Skeletal muscle satellite cell (primary cell): ENCODE measurements at regions not wholly inside any gene's neighbourhood (a gene's known extent, or its start where the extent isn't known, plus 50 kb on each side); places are given as distances from the start of the nearest gene placed in this dataset.
"Not testable (repeated sequence)": the region's sequence is repeated elsewhere in the genome, so short reads cannot be mapped to it uniquely, and the experiment has no call there.

Experiments used
- H3K27me3 ChIP-seq: 2 replicates; pipeline ENCODE4 v1.7.0; 2013; ENCODE audit warnings: low read length; ENCODE audit not compliant: control insufficient read depth, insufficient read depth
- H3K36me3 ChIP-seq: 2 replicates; pipeline ENCODE4 v1.7.0; 2013; ENCODE audit warnings: mild to moderate bottlenecking, control low read depth, low read length; ENCODE audit not compliant: insufficient read depth
- H3K4me1 ChIP-seq: 2 replicates; pipeline ENCODE4 v1.7.0; 2013; ENCODE audit warnings: low read length; ENCODE audit not compliant: control insufficient read depth, insufficient read depth
- H3K4me2 ChIP-seq: 2 replicates; pipeline ENCODE4 v1.7.0; 2013; ENCODE audit warnings: mild to moderate bottlenecking, low read length
- H3K4me3 ChIP-seq: 2 replicates; pipeline ENCODE4 v1.7.0; 2013; ENCODE audit warnings: low read length
- H3K9ac ChIP-seq: 2 replicates; pipeline ENCODE4 v1.7.0; 2013; ENCODE audit warnings: mild to moderate bottlenecking, low read depth, low read length, moderate library complexity
- H3K9me3 ChIP-seq: replicated peaks from 2 replicates; pipeline ENCODE4 v1.7.0; 2013; ENCODE audit warnings: mild to moderate bottlenecking, control low read depth, low read length

DNA sequence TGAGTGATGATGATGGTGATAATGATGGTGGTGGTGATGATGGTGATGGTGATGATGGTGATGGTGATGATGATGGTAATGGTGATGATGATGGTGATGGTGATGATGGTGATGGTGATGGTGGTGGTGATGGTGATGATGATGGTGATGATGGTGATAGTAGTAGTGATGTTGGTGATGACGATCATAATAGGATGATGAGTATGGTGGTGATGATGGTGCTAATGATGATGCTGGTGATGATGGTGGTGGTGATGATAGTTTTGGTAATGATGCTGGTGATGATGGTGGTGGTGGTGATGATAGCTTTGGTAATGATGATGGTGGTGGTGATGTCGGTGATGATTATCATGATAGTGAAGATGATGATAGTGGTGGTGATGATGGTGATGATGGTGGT lies 171.5 kb upstream of the SFSWAP start:
- Histone ChIP-seq H3K4me1 (no peaks in the 10 kb centered on the region), H3K36me3 (no peaks in the 10 kb centered on the region), H3K27me3 (no peaks in the 10 kb centered on the region)

DNA sequence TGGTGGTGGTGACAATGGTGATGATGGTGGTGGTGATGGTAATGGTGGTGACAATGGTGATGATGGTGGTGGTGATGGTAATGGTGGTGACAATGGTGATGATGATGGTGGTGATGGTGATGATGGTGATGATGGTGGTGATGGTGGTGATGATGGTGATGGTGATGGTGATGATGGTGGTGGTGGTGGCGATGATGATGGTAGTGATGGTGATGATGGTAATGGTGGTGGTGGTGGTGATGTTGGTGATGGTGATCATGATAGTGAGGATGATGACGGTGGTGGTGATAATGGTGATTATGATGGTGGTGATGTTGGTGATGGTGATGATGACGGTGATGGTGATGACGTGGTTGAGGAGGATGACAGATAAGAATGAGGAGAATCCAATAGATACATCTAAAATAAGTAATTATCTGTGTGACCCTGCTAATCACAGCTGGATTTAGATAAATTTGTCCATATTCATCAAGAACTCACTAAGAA lies 170.7 kb upstream of the SFSWAP start:
- no peak overlapping the region for H3K4me3 ChIP-seq
- H3K9ac ChIP-seq: no peak overlapping the region
- no peaks in the 10 kb centered on the region for H3K36me3 ChIP-seq
- H3K4me1 ChIP-seq: no peaks in the 10 kb centered on the region
- H3K9me3 ChIP-seq: peaks cover 4% of the 10 kb centered on the region
- no peak overlapping the region for H3K4me2 ChIP-seq
- no peaks in the 10 kb centered on the region for H3K27me3 ChIP-seq

More for the DNA sequence above, 171.5 kb upstream of the SFSWAP start:
- H3K9me3 ChIP-seq: peaks cover 4% of the 10 kb centered on the region
- no peak overlapping the region for H3K4me2 ChIP-seq
- no peak overlapping the region for H3K4me3 ChIP-seq
- no peak overlapping the region for H3K9ac ChIP-seq

DNA sequence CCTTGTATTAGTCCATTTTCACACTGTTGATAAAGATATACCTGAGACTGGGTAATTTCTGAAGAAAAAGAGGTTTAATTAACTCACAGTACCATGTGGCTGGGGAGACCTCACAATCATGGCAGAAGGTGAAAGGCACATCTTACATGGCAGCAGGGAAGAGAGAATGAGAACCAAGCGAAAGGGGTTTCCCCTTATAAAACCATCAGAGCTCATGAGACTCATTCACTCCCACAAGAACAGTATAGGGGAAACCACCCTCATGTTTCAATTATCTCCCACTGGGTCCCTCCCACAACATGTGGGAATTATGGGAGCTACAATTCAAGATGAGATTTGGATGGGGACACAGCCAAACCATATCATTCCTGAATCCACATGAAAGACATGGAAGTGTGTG lies 169.4 kb upstream of the SFSWAP start:
- not testable (repeated sequence) for H3K27me3 ChIP-seq, H3K36me3 ChIP-seq

DNA sequence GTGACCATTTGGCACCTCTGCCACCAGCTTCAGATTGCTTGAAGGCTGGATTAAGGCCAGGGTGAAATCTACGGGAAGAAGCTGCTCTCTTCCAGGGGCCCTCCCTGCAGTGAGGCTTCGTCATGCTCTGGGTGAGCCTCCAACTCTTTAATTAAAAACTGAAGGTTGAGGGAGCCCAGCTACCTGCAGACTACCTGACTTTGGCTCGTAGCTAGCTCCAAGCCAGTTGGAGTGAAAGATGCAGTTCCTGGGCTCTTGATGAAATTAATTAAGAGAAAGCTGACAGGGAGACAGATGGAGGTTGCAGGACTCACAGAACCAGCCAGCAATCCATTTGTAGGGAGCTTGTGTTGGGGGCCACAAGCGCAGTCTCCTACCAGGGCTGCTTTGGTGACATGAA lies 168.5 kb upstream of the SFSWAP start:
- H3K4me3 ChIP-seq: no peak overlapping the region
- no peaks in the 10 kb centered on the region for H3K9me3 ChIP-seq
- no peaks in the 10 kb centered on the region for H3K4me1 ChIP-seq
- no peak overlapping the region for H3K9ac ChIP-seq
- H3K27me3 ChIP-seq: no peaks in the 10 kb centered on the region
- H3K4me2 ChIP-seq: no peak overlapping the region
- H3K36me3 ChIP-seq: no peaks in the 10 kb centered on the region

More for the DNA sequence above, 169.4 kb upstream of the SFSWAP start:
- H3K4me3 ChIP-seq, H3K4me1 ChIP-seq, H3K9ac ChIP-seq, H3K9me3 ChIP-seq, H3K4me2 ChIP-seq: not testable (repeated sequence)

DNA sequence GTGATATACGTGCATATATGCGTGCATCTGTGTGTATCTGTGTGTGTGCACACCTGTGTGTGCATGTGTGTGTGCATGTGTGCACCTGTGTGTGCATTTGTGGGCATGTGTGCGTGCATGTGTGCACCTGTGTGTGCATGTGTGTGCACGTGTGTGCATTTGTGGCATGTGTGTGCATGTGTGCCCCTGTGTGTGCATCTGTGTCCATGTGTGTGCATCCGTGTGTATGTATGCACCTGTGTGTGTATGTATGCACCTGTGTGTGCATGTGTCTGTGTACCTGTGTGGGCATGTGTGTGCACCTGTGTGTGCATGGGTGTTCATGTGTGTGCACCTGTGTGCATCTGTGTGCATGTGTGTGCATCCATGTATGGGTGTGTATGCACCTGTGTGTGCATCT lies 167.8 kb upstream of the SFSWAP start:
- no peaks in the 10 kb centered on the region for H3K36me3 ChIP-seq
- no peak overlapping the region for H3K4me2 ChIP-seq
- H3K4me1 ChIP-seq: no peaks in the 10 kb centered on the region
- H3K9ac ChIP-seq: no peak overlapping the region
- no peak overlapping the region for H3K4me3 ChIP-seq
- H3K27me3 ChIP-seq: no peaks in the 10 kb centered on the region
- no peaks in the 10 kb centered on the region for H3K9me3 ChIP-seq

DNA sequence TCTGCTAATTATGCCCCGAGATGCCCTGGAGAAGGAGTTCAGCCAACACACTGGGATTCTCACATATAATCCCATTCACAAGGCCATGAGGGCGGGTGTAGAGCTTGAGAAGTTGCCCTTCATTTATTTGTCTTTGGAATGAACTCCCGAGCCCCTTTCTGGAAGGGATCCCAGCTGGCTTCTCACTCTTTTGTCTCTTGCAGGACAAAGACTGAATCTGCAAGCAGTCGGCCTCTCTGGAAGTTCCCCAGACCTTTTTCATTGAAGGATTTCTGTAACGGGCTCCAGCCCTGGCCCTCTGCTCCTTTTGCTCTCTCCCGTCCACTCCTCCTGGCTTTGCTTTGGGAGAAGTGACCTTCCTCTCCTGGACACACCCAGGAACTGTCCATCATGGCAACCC lies 163.3 kb upstream of the SFSWAP start:
- H3K4me3 ChIP-seq: no peak overlapping the region
- H3K4me1 ChIP-seq: no peaks in the 10 kb centered on the region
- no peaks in the 10 kb centered on the region for H3K9me3 ChIP-seq
- no peak overlapping the region for H3K9ac ChIP-seq
- no peak overlapping the region for H3K4me2 ChIP-seq
- no peaks in the 10 kb centered on the region for H3K27me3 ChIP-seq
- no peaks in the 10 kb centered on the region for H3K36me3 ChIP-seq

DNA sequence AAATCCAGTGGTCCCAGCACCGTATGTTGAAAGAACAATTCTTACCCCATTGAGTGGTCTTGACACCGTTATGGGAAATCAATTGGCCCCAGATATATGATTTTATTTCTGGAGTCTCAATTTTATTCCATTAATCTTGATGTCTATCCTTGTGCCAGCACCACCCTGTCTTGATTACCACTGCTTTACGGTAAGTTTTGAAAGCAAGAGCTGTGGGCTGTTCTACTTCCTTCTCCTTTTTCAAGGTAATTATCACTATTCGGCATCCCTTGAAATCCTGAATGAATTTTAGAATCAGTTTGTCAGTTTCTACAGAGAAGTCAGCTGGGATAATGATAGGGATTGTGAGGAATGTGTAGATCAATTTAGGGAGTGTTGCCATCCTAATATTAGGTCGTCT lies 160.8 kb upstream of the SFSWAP start:
- no peak overlapping the region for H3K9ac ChIP-seq
- H3K9me3 ChIP-seq: peaks cover 4% of the 10 kb centered on the region
- no peaks in the 10 kb centered on the region for H3K36me3 ChIP-seq
- no peaks in the 10 kb centered on the region for H3K4me1 ChIP-seq
- no peak overlapping the region for H3K4me2 ChIP-seq
- no peak overlapping the region for H3K4me3 ChIP-seq
- no peaks in the 10 kb centered on the region for H3K27me3 ChIP-seq

DNA sequence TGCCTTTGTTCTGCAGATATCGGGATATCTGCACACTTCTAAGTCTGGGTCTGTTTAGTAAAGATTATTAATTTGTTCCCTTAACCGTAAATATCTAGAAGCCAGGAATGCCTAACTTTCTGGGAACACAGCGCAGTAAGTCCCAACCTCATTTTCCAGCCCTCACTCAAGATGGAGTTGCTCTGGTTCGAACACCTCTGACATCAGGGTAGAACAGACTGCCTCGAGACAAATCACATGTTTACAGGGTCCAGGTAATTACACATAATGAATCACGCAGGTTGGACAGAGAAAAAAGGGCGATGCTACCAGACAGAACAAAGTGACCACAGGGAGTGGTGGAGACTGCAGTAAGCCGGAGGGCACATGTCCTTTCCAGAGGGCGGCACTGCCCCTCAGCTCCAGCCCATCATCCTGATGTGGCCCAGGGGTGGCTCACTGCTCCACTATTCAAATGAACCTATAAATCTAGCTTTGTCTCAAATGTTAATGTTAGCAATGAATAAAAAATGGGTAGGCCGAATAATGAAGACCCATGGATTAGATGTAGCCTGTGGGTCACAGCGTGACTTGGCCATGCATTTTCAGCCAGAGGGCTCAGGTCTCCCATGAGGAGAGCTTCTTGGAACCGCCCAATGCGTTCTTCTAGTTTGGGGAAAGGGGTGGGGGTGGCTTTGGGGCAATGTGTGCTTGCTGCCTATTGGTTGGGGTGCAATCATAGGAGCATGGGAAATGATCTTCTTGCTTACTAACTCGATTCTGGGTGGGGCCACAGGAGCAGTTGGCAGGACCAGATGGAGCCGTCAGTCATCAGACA lies 159.0 kb upstream of the SFSWAP start:
- H3K4me1 ChIP-seq: no peaks in the 10 kb centered on the region
- no peaks in the 10 kb centered on the region for H3K27me3 ChIP-seq
- peaks cover 4% of the 10 kb centered on the region for H3K9me3 ChIP-seq
- H3K36me3 ChIP-seq: no peaks in the 10 kb centered on the region
- no peak overlapping the region for H3K4me2 ChIP-seq
- no peak overlapping the region for H3K4me3 ChIP-seq
- H3K9ac ChIP-seq: no peak overlapping the region

DNA sequence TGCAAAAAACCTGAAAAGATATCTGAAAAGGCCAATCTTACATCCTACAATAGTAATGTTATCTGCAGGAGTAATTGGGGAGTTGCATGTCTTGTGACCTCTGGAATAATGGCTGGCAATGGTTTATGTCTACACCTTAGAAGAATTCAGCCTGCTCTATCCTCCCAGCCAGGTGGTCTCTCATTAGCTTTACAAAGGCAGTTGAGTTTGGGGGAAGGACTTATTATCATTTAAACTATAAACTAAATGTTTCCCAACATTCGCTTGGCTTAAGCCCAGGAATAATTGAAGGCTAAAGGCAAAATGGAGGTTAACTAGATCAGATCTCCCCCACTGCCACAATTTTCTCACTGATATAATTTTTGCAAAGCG lies 158.4 kb upstream of the SFSWAP start:
- Histone ChIP-seq H3K4me3 (no peak overlapping the region), H3K4me2 (no peak overlapping the region), H3K9ac (no peak overlapping the region), H3K36me3 (no peaks in the 10 kb centered on the region), H3K9me3 (peaks cover 4% of the 10 kb centered on the region), H3K4me1 (no peaks in the 10 kb centered on the region), H3K27me3 (no peaks in the 10 kb centered on the region)

DNA sequence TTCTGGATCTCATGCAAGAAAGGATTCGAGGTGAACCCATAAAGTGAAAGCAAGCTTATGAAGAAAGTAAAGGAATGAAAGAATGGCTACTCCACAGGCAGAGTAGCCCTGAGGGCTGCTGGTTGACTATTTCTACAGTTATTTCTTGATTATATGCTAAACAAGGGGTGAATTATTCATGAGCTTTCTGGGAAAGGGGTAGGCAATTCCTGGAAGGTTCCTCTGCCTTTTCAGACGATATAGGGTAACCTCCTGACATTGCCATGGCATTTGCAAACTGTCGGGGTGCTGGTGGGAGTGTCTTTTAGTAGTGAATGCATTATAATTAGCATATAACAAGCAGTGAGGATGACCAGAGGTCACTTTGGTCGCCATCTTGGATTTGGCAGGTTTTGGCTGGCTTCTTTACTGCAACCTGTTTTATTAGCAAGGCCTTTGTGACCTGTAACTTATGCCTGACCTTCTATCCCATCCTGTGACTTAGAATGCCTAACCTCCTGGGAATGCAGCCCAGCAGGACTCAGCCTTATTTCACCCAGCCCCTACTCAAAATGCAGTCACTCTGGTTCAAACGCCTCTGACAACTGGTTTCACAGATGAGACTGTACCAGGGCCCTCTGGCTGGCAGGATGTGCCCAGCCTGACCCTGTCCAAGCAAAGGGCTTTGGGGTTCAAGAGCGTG lies 157.7 kb upstream of the SFSWAP start:
- H3K4me1 ChIP-seq: no peaks in the 10 kb centered on the region

DNA sequence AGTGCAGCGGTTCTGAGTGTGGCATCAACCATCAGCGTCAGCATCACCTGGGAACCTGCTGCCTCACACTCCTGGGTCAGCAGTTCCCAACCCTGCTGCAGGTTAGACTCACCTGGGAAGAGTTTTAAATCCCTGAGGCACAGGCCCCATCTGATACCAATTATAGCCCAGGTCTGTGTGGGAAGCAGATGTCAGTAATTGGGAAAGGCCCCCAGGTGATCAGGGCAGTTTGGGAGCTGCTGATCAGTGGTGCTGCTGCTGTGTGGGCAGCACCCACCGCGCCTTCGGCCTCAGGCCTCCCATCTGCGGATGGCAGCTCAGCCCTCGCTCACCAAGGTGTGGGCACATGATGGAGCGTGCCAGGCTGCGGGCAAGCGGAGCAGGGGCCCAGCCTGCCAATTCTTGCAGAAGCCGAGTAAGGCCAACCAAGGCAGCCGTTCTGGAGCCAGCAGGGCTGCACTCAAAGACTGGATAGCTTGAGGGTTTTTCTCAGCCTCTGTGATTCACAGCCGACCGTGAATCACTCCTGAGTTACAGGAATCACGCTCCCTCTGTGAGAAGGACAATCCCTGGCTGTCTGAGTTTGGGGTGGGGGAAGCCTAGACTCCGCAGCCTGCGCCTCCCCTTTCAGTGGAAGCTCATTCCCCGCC lies 155.6 kb upstream of the SFSWAP start:
- Histone ChIP-seq H3K27me3 (no peaks in the 10 kb centered on the region), H3K9ac (no peak overlapping the region), H3K4me1 (no peaks in the 10 kb centered on the region), H3K36me3 (no peaks in the 10 kb centered on the region), H3K4me2 (no peak overlapping the region), H3K9me3 (peaks cover 4% of the 10 kb centered on the region), H3K4me3 (no peak overlapping the region)

More for the DNA sequence above, 157.7 kb upstream of the SFSWAP start:
- Histone ChIP-seq H3K4me2 (no peak overlapping the region), H3K36me3 (no peaks in the 10 kb centered on the region), H3K9ac (no peak overlapping the region), H3K27me3 (no peaks in the 10 kb centered on the region), H3K9me3 (peaks cover 4% of the 10 kb centered on the region), H3K4me3 (no peak overlapping the region)
